PC-9 (cell line): ENCODE measurements at regions not wholly inside any gene's neighbourhood (a gene's known extent, or its start where the extent isn't known, plus 50 kb on each side); places are given as distances from the start of the nearest gene placed in this dataset.

Source experiments
- BruUV-seq: library from RNA; stranded (reverse); fragments of 400-500 nt; replicated peaks from 2 replicates; lab custom pipeline; 2021; lab: Mats Ljungman, UMichigan
- CTCF ChIA-PET: fragments of 300-600 bp; sonication (Branson Sonifier 250); formaldehyde crosslinking; loops from one replicate; lab custom pipeline; 2022; ENCODE audit warnings: antibody characterized with exemption; lab: Charles Lee
- POLR2A ChIA-PET: fragments of 300-600 bp; sonication (Branson Sonifier 250); formaldehyde crosslinking; loops from one replicate; lab custom pipeline; 2022; ENCODE audit warnings: antibody characterized with exemption; ENCODE audit not compliant: unreplicated experiment; lab: Charles Lee
- DNase-seq, 2 experiments: peaks; one replicate each; pipeline versions ENCODE4 v3.0.0 to v3.0.0-alpha.2; 2015 to 2022; ENCODE audit warnings: mixed read lengths in 1 of 2
- H2AFZ ChIP-seq: fragments of 200-600 bp; sonication (generic); 2 replicates; pipeline ENCODE4 v1.8.1; 2017; ENCODE audit warnings: antibody characterized with exemption
- H3F3A ChIP-seq: fragments of 200-600 bp; sonication (generic); 2 replicates; pipeline ENCODE4 v1.8.1; 2017; ENCODE audit warnings: antibody characterized with exemption, mild to moderate bottlenecking, low read depth; ENCODE audit not compliant: insufficient read depth
- H3K27ac ChIP-seq: fragments of 200-600 bp; sonication (generic); 2 replicates; pipeline ENCODE4 v1.6.1; 2016; ENCODE audit warnings: mixed run types
- H3K27me3 ChIP-seq: fragments of 200-600 bp; sonication (generic); 2 replicates; pipeline ENCODE4 v1.6.1; 2016; ENCODE audit warnings: low read depth, mixed run types; ENCODE audit not compliant: insufficient read depth
- H3K36me3 ChIP-seq: fragments of 200-600 bp; sonication (generic); 2 replicates; pipeline ENCODE4 v1.6.1; 2016; ENCODE audit warnings: low read depth, mixed run types
- H3K4me1 ChIP-seq: fragments of 200-600 bp; sonication (generic); replicated peaks from 2 replicates; pipeline ENCODE4 v1.6.1; 2016; ENCODE audit warnings: mixed run types; ENCODE audit not compliant: insufficient read depth
- H3K4me2 ChIP-seq: fragments of 200-600 bp; sonication (generic); 2 replicates; pipeline ENCODE4 v1.6.1; 2017; ENCODE audit warnings: mixed run types
- H3K4me3 ChIP-seq: fragments of 200-600 bp; sonication (generic); 2 replicates; pipeline ENCODE4 v1.6.1; 2016; ENCODE audit warnings: mixed run types
- H3K79me2 ChIP-seq: fragments of 200-600 bp; sonication (generic); 2 replicates; pipeline ENCODE4 v1.6.1; 2017; ENCODE audit warnings: low read depth, mixed run types
- H3K9me2 ChIP-seq: fragments of 200-600 bp; sonication (generic); 2 replicates; pipeline ENCODE4 v1.8.1; 2017; ENCODE audit warnings: mild to moderate bottlenecking; ENCODE audit not compliant: insufficient read depth
- H3K9me3 ChIP-seq: fragments of 200-600 bp; sonication (generic); 2 replicates; pipeline ENCODE4 v1.8.1; 2016; ENCODE audit warnings: low read depth; ENCODE audit not compliant: insufficient read depth
- H4K20me1 ChIP-seq: fragments of 200-600 bp; sonication (generic); 2 replicates; pipeline ENCODE4 v1.8.1; 2017; ENCODE audit not compliant: insufficient read depth
- EZH2 ChIP-seq: fragments of 200-600 bp; sonication (generic); IDR thresholded peaks from 2 replicates; pipeline ENCODE4 v1.8.0; 2017; ENCODE audit warnings: antibody characterized with exemption, low read depth
- intact Hi-C: fragments of 100-400 bp; cut with micrococcal nuclease; formaldehyde crosslinking; loops from one replicate; pipeline ENCODE4 v1.10.0; 2022; ENCODE audit not compliant: unreplicated experiment
- TF ChIP-seq, protein P1 (sequence below): fragments of 200-600 bp; sonication (generic); conservative IDR thresholded peaks from 2 replicates; pipeline ENCODE4 v1.6.1; 2017; ENCODE audit warnings: mixed run types, antibody characterized with exemption, mild to moderate bottlenecking, moderate library complexity

DNA sequence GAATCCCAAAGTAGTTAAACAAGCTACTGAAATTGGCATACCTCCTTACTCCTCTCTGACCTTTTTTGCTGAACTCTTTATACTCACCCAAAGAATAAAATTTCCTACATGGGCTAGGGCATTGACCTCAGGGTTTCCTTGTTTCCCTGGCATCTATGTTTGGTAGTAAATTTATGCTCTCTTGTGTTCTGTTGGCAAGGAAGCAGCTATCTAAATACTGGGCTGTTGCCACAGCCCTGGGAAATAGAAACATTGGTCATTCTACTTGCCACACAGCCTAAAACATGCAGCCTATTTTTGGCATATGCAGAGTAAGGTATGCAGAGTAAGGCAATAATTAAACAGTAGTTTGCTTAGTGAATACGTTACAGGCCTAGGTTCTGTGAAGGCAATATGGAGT, 351.4 kb downstream of the HLX start:
- Histone ChIP-seq H3K79me2 (no peaks in the 10 kb centered on the region), H3K4me2 (no peak overlapping the region), H3K4me1 (peaks cover 10% of the 10 kb centered on the region; the same call in 1 of the 2 replicates), H3K4me3 (no peak overlapping the region), H3K9me3 (no peaks in the 10 kb centered on the region), H3F3A (no peaks in the 10 kb centered on the region), H3K27me3 (no peaks in the 10 kb centered on the region), H3K36me3 (no peaks in the 10 kb centered on the region), H2AFZ (no peak overlapping the region), H3K9me2 (no peaks in the 10 kb centered on the region), H4K20me1 (no peaks in the 10 kb centered on the region), H3K27ac (no peak overlapping the region)
- ChIA-PET POLR2A (interaction anchor here (0.7 kb wide), 1 partner anchor 12 kb away, joined by 3 read pairs; no protein-coding TSS in a partner anchor), CTCF (no interaction called here)
- BruUV-seq: no TSS peak
- peak in 1 of 2 experiments; percentile 70 for DNase-seq
- intact Hi-C loops: no loop called here
- TF ChIP-seq, protein P1, sequence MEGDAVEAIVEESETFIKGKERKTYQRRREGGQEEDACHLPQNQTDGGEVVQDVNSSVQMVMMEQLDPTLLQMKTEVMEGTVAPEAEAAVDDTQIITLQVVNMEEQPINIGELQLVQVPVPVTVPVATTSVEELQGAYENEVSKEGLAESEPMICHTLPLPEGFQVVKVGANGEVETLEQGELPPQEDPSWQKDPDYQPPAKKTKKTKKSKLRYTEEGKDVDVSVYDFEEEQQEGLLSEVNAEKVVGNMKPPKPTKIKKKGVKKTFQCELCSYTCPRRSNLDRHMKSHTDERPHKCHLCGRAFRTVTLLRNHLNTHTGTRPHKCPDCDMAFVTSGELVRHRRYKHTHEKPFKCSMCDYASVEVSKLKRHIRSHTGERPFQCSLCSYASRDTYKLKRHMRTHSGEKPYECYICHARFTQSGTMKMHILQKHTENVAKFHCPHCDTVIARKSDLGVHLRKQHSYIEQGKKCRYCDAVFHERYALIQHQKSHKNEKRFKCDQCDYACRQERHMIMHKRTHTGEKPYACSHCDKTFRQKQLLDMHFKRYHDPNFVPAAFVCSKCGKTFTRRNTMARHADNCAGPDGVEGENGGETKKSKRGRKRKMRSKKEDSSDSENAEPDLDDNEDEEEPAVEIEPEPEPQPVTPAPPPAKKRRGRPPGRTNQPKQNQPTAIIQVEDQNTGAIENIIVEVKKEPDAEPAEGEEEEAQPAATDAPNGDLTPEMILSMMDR: no peak
- no peak for TF ChIP-seq EZH2

DNA sequence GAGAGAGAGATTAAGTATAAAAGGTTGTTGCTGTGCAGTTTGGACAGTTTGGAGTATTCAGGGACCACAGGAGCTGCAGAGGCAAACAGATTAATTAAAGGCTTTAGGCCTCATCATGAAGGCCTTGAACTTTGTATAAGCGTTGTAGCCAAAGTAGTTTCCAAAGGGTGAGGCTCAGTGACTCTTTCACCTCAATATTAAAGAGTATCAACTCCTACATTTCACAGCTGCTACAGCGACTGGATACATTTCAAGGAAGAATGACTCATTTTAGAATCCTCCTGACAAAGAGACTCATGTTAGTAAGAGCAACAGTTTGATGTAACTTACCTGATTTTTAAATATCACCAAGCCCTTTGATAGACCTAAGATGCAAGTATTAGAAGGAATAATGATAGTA, 355.5 kb downstream of the HLX start:
- H4K20me1 ChIP-seq: no peaks in the 10 kb centered on the region
- H3K4me3 ChIP-seq: no peak overlapping the region
- no peak overlapping the region for H3K4me2 ChIP-seq
- peak in 1 of 2 experiments; percentile 35 for DNase-seq
- H2AFZ ChIP-seq: no peak overlapping the region
- no peaks in the 10 kb centered on the region for H3K36me3 ChIP-seq
- ChIA-PET POLR2A (no interaction called here), CTCF (no interaction called here)
- no peaks in the 10 kb centered on the region for H3K79me2 ChIP-seq
- peaks cover 3% of the 10 kb centered on the region; the same call in 1 of the 2 replicates for H3K9me3 ChIP-seq
- H3F3A ChIP-seq: no peaks in the 10 kb centered on the region
- peaks cover 10% of the 10 kb centered on the region; the same call in 1 of the 2 replicates for H3K4me1 ChIP-seq
- TF ChIP-seq, protein P1: no peak
- no peak for TF ChIP-seq EZH2
- no TSS peak for BruUV-seq
- no peak overlapping the region for H3K27ac ChIP-seq
- H3K9me2 ChIP-seq: no peaks in the 10 kb centered on the region; the same call in 1 of the 2 replicates
- intact Hi-C loops: no loop called here
- no peaks in the 10 kb centered on the region for H3K27me3 ChIP-seq

DNA sequence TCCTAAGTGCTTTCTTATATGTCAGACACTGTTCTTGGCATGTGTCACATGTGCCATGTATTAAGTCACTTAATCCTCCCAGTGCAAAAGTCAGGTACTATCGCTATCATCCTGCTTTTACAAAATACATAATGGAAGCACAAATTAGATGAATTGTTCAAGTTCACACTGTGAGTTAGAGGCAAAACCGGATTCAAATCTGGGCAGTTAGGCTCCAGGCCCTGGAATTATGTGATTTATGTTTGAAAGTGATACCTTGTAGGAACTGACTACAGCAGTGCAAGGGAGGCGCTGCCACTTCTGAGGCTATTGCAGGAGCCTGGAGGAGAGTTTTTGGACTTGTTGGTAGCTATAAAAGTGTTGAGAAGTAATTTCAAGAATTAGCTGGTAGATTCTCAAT, 358.3 kb downstream of the HLX start:
- TF ChIP-seq EZH2: no peak
- TF ChIP-seq, protein P1: no peak
- H3K9me3 ChIP-seq: peaks cover 5% of the 10 kb centered on the region; the same call in 1 of the 2 replicates
- POLR2A ChIA-PET: no interaction called here
- no peaks in the 10 kb centered on the region for H4K20me1 ChIP-seq
- DNase-seq: no peak
- H3K4me3 ChIP-seq: no peak overlapping the region
- no peak overlapping the region for H3K4me2 ChIP-seq
- no peak overlapping the region for H3K27ac ChIP-seq
- CTCF ChIA-PET: no interaction called here
- H3K4me1 ChIP-seq: peaks cover 17% of the 10 kb centered on the region; the same call in 1 of the 2 replicates
- no peaks in the 10 kb centered on the region for H3F3A ChIP-seq
- H3K79me2 ChIP-seq: no peaks in the 10 kb centered on the region
- intact Hi-C loops: no loop called here
- no peaks in the 10 kb centered on the region; the same call in 1 of the 2 replicates for H3K9me2 ChIP-seq
- H3K27me3 ChIP-seq: no peaks in the 10 kb centered on the region
- BruUV-seq: no TSS peak
- H2AFZ ChIP-seq: no peak overlapping the region
- H3K36me3 ChIP-seq: no peaks in the 10 kb centered on the region
